ENCODE measurements at regions not wholly inside any gene's neighbourhood (a gene's known extent, or its start where the extent isn't known, plus 50 kb on each side); places are given as distances from the start of the nearest gene placed in this dataset.
A peak's percentile ranks its signal among the peaks of the same experiment; 100 is the strongest.

- TF ChIP-seq TIGD3 (CRISPR knock-in tag; IDR thresholded peaks at IDR 0.05; ENCODE audit: borderline replicate concordance) (0 out of 2 replicates have a peak, but pooled peaks have one; percentile 7), NFAT5 (CRISPR knock-in tag; IDR thresholded peaks at IDR 0.05) (no peak), RXRA (CRISPR knock-in tag; IDR thresholded peaks at IDR 0.05) (peak; percentile 94), ZSCAN21 (CRISPR knock-in tag; IDR thresholded peaks at IDR 0.05; ENCODE audit: borderline replicate concordance) (no peak), ZNF891 (CRISPR knock-in tag; IDR thresholded peaks at IDR 0.05) (no peak), ZNF207 (IDR thresholded peaks at IDR 0.05; ENCODE audit: borderline replicate concordance) (no peak), ZNF441 (CRISPR knock-in tag; IDR thresholded peaks at IDR 0.05; ENCODE audit: borderline replicate concordance) (no peak), PRDM15 (CRISPR knock-in tag; IDR thresholded peaks at IDR 0.05) (peak; percentile 83), LBX2 (CRISPR knock-in tag; IDR thresholded peaks at IDR 0.05; ENCODE audit: borderline replicate concordance) (no peak), PHF21A (CRISPR knock-in tag; IDR thresholded peaks at IDR 0.05) (peak; percentile 73; the same call in 1 of the 2 replicates), ZUFSP (CRISPR knock-in tag; IDR thresholded peaks at IDR 0.05; ENCODE audit: borderline replicate concordance) (no peak), IKZF4 (CRISPR knock-in tag; IDR thresholded peaks at IDR 0.05; ENCODE audit: borderline replicate concordance, low read depth, not compliant biosample characterization) (no peak), ZMYM3 (CRISPR knock-in tag; IDR thresholded peaks at IDR 0.05) (peak; percentile 70)
These were observed 150.0 kb downstream of the TOMM20 start (continued) for GRCh38 chr1:234978397-234979295.
